PC-9 (cell line): ENCODE measurements at regions not wholly inside any gene's neighbourhood (a gene's known extent, or its start where the extent isn't known, plus 50 kb on each side); places are given as distances from the start of the nearest gene placed in this dataset.

Experiments
- EZH2 ChIP-seq: fragments of 200-600 bp; sonication (generic); IDR thresholded peaks from 2 replicates; pipeline ENCODE4 v1.8.0; 2017; ENCODE audit warnings: antibody characterized with exemption, low read depth
- TF ChIP-seq, protein P1 (sequence below): fragments of 200-600 bp; sonication (generic); conservative IDR thresholded peaks from 2 replicates; pipeline ENCODE4 v1.6.1; 2017; ENCODE audit warnings: mixed run types, antibody characterized with exemption, mild to moderate bottlenecking, moderate library complexity

- TF ChIP-seq, protein P1, sequence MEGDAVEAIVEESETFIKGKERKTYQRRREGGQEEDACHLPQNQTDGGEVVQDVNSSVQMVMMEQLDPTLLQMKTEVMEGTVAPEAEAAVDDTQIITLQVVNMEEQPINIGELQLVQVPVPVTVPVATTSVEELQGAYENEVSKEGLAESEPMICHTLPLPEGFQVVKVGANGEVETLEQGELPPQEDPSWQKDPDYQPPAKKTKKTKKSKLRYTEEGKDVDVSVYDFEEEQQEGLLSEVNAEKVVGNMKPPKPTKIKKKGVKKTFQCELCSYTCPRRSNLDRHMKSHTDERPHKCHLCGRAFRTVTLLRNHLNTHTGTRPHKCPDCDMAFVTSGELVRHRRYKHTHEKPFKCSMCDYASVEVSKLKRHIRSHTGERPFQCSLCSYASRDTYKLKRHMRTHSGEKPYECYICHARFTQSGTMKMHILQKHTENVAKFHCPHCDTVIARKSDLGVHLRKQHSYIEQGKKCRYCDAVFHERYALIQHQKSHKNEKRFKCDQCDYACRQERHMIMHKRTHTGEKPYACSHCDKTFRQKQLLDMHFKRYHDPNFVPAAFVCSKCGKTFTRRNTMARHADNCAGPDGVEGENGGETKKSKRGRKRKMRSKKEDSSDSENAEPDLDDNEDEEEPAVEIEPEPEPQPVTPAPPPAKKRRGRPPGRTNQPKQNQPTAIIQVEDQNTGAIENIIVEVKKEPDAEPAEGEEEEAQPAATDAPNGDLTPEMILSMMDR = no peak
- TF ChIP-seq EZH2 = no peak
Observed at GRCh38 chr18:22005191-22005841, 164.1 kb upstream of the GATA6 start.
